Activated CD8-positive, alpha-beta memory T cell treated with anti-CD3 and anti-CD28 coated beads, Interleukin-2, amount 50 U/mL, for 24 hours (primary cell): ENCODE measurements at regions not wholly inside any gene's neighbourhood (a gene's known extent, or its start where the extent isn't known, plus 50 kb on each side); places are given as distances from the start of the nearest gene placed in this dataset.

ENCODE experiments used
- DNase-seq: peaks from one replicate; pipeline ENCODE4 v3.0.0-alpha.2; 2020; ENCODE audit errors: extremely low read depth

- DNase-seq, result no peak
Measured at GRCh38 chr10:78955206-78955605, 113.6 kb upstream of the ZMIZ1 start.

- DNase-seq, result no peak
Measured at GRCh38 chr10:78956391-78956790, 112.4 kb upstream of the ZMIZ1 start.

- DNase-seq, result no peak
Measured at GRCh38 chr10:78957471-78958039, 111.2 kb upstream of the ZMIZ1 start.

- no peak for DNase-seq
Measured at GRCh38 chr10:78959217-78959923, 109.4 kb upstream of the ZMIZ1 start.

- no peak for DNase-seq
Measured at GRCh38 chr10:78959924-78960285, 108.9 kb upstream of the ZMIZ1 start.

- DNase-seq, result no peak
Measured at GRCh38 chr10:78960316-78960800, 108.4 kb upstream of the ZMIZ1 start.

GRCh38 chr10:78961760-78962159 lies 107.0 kb upstream of the ZMIZ1 start:
- DNase-seq, result no peak

GRCh38 chr10:78963074-78964034 lies 105.4 kb upstream of the ZMIZ1 start:
- no peak for DNase-seq

GRCh38 chr10:78964274-78964951 lies 104.4 kb upstream of the ZMIZ1 start:
- no peak for DNase-seq

GRCh38 chr10:78964952-78965633 lies 103.7 kb upstream of the ZMIZ1 start:
- no peak for DNase-seq

- no peak for DNase-seq
Measured at GRCh38 chr10:78966182-78966787, 102.5 kb upstream of the ZMIZ1 start.

GRCh38 chr10:78966844-78967488 lies 101.8 kb upstream of the ZMIZ1 start:
- DNase-seq, result no peak

- DNase-seq, result no peak
Measured at GRCh38 chr10:78968300-78968942, 100.3 kb upstream of the ZMIZ1 start.

GRCh38 chr10:78968943-78969342 lies 99.8 kb upstream of the ZMIZ1 start:
- DNase-seq, result no peak

GRCh38 chr10:78969719-78970118 lies 99.0 kb upstream of the ZMIZ1 start:
- no peak for DNase-seq

- DNase-seq, result no peak
Measured at GRCh38 chr10:78970261-78970660, 98.5 kb upstream of the ZMIZ1 start.

- no peak for DNase-seq
Measured at GRCh38 chr10:78971094-78971682, 97.6 kb upstream of the ZMIZ1 start.

GRCh38 chr10:78972160-78972946 lies 96.4 kb upstream of the ZMIZ1 start:
- DNase-seq, result no peak
